CD4-positive, CD25-positive, alpha-beta regulatory T cell (primary cell): ENCODE measurements at regions not wholly inside any gene's neighbourhood (a gene's known extent, or its start where the extent isn't known, plus 50 kb on each side); places are given as distances from the start of the nearest gene placed in this dataset.
"Not testable (repeated sequence)": the region's sequence is repeated elsewhere in the genome, so short reads cannot be mapped to it uniquely, and the experiment has no call there.

Source experiments
- ATAC-seq, 2 donors: fragments of 150-1000 bp; cut with Tn5 transposase; one replicate each; pipeline ENCODE4 v1.10.0; 2021; ENCODE audit warnings: low read depth in 2 of 2, moderate number of reproducible peaks in 2 of 2, moderate library complexity in 1 of 2
- DNase-seq, 3 donors: peaks; one replicate each; pipeline versions ENCODE4 v3.0.0 to v3.0.0-alpha.2; 2012 to 2022; ENCODE audit warnings: mixed read lengths in 1 of 3
- H3K27ac ChIP-seq: one replicate; pipeline ENCODE4 v1.7.0; 2013; ENCODE audit warnings: mild to moderate bottlenecking, low read length; ENCODE audit not compliant: insufficient read depth, poor library complexity, severe bottlenecking
- H3K27me3 ChIP-seq: one replicate; pipeline ENCODE4 v1.7.0; 2013; ENCODE audit warnings: low read length; ENCODE audit not compliant: control insufficient read depth, insufficient read depth
- H3K36me3 ChIP-seq: one replicate; pipeline ENCODE4 v1.7.0; 2013; ENCODE audit warnings: mild to moderate bottlenecking, low read length, moderate library complexity; ENCODE audit not compliant: control insufficient read depth, insufficient read depth
- H3K4me1 ChIP-seq: 2 replicates; pipeline ENCODE4 v1.7.0; 2013; ENCODE audit warnings: mild to moderate bottlenecking, low read length; ENCODE audit not compliant: insufficient read depth, control insufficient read depth, poor library complexity, severe bottlenecking
- H3K4me3 ChIP-seq: one replicate; pipeline ENCODE4 v1.7.0; 2013; ENCODE audit warnings: low read depth, mild to moderate bottlenecking, low read length, moderate library complexity
- H3K9me3 ChIP-seq, 2 experiments: 1 replicate in 1 of 2; 2 replicates in 1 of 2; pipeline ENCODE4 v1.7.0; 2013; ENCODE audit warnings: low read length in 2 of 2, mild to moderate bottlenecking in 1 of 2, moderate library complexity in 1 of 2; ENCODE audit not compliant: control insufficient read depth in 2 of 2
- H3K27ac Mint-ChIP-seq, 3 donors: one replicate each; pipeline ENCODE4 v1.8.0; 2020 to 2022; ENCODE audit warnings: mild to moderate bottlenecking in 3 of 3, mixed read lengths in 3 of 3, moderate library complexity in 2 of 3
- H3K27me3 Mint-ChIP-seq: one replicate; pipeline ENCODE4 v1.8.0; 2022; ENCODE audit warnings: mild to moderate bottlenecking, mixed read lengths
- H3K36me3 Mint-ChIP-seq: one replicate; pipeline ENCODE4 v1.8.0; 2020; ENCODE audit warnings: mixed read lengths
- H3K4me1 Mint-ChIP-seq, 4 donors: one replicate each; pipeline ENCODE4 v1.8.0; 2020 to 2022; ENCODE audit warnings: mixed read lengths in 4 of 4, mild to moderate bottlenecking in 1 of 4
- H3K4me3 Mint-ChIP-seq, 4 donors: one replicate each; pipeline ENCODE4 v1.8.0; 2020 to 2022; ENCODE audit warnings: mild to moderate bottlenecking in 4 of 4, mixed read lengths in 4 of 4, moderate library complexity in 3 of 4
- H3K9me3 Mint-ChIP-seq, 7 donors: one replicate each; pipeline ENCODE4 v1.8.0; 2020 to 2022; ENCODE audit warnings: mixed read lengths in 7 of 7, mild to moderate bottlenecking in 3 of 7, moderate library complexity in 2 of 7

- ATAC-seq (no peak), DNase-seq (no peak)
- Mint-ChIP-seq H3K4me1 (no peaks in the 10 kb centered on the region), H3K9me3 (peaks cover 0 to 6% (median 0%) of the 10 kb centered on the region in 7 donors), H3K27me3 (no peaks in the 10 kb centered on the region), H3K27ac (no peak overlapping the region), H3K4me3 (no peak overlapping the region), H3K36me3 (no peaks in the 10 kb centered on the region)
- Histone ChIP-seq H3K27me3 (no peaks in the 10 kb centered on the region), H3K36me3 (no peaks in the 10 kb centered on the region), H3K4me3 (no peak overlapping the region), H3K27ac (no peak overlapping the region), H3K4me1 (no peaks in the 10 kb centered on the region), H3K9me3 (no peaks in the 10 kb centered on the region)
Observed at GRCh38 chr1:221279146-221279545, 399.9 kb downstream of the HLX start.

- Mint-ChIP-seq H3K36me3 (no peaks in the 10 kb centered on the region), H3K4me1 (no peaks in the 10 kb centered on the region), H3K9me3 (peaks cover 0 to 6% (median 0%) of the 10 kb centered on the region in 7 donors), H3K4me3 (no peak overlapping the region), H3K27ac (no peak overlapping the region), H3K27me3 (no peaks in the 10 kb centered on the region)
- Histone ChIP-seq H3K27me3 (no peaks in the 10 kb centered on the region), H3K36me3 (no peaks in the 10 kb centered on the region), H3K9me3 (no peaks in the 10 kb centered on the region), H3K4me3 (no peak overlapping the region), H3K27ac (no peak overlapping the region), H3K4me1 (no peaks in the 10 kb centered on the region)
- ATAC-seq (no peak), DNase-seq (no peak)
Observed at GRCh38 chr1:221283532-221283931, 404.3 kb downstream of the HLX start.

GRCh38 chr1:221284028-221284427, 404.8 kb downstream of the HLX start:
- H3K4me1 ChIP-seq = no peaks in the 10 kb centered on the region
- H3K36me3 Mint-ChIP-seq = no peaks in the 10 kb centered on the region
- no peaks in the 10 kb centered on the region for H3K9me3 ChIP-seq
- peaks cover 0 to 6% (median 0%) of the 10 kb centered on the region in 7 donors for H3K9me3 Mint-ChIP-seq
- DNase-seq (no peak), ATAC-seq (no peak)
- H3K27me3 ChIP-seq = no peaks in the 10 kb centered on the region
- H3K27ac Mint-ChIP-seq = no peak overlapping the region
- no peaks in the 10 kb centered on the region for H3K27me3 Mint-ChIP-seq
- H3K4me3 Mint-ChIP-seq = no peak overlapping the region
- no peak overlapping the region for H3K4me3 ChIP-seq
- H3K36me3 ChIP-seq = no peaks in the 10 kb centered on the region
- no peak overlapping the region for H3K27ac ChIP-seq
- H3K4me1 Mint-ChIP-seq = no peaks in the 10 kb centered on the region

GRCh38 chr1:221284991-221285390, 405.7 kb downstream of the HLX start:
- not testable (repeated sequence) for H3K4me1 Mint-ChIP-seq

GRCh38 chr1:221285458-221286210, 406.4 kb downstream of the HLX start:
- not testable (repeated sequence) for H3K27me3 ChIP-seq, H3K9me3 Mint-ChIP-seq, H3K36me3 Mint-ChIP-seq, H3K4me3 ChIP-seq, H3K27ac Mint-ChIP-seq, H3K4me3 Mint-ChIP-seq, DNase-seq, H3K4me1 Mint-ChIP-seq, H3K36me3 ChIP-seq, H3K4me1 ChIP-seq, H3K27ac ChIP-seq, H3K27me3 Mint-ChIP-seq, ATAC-seq, H3K9me3 ChIP-seq

More at GRCh38 chr1:221284991-221285390, 405.7 kb downstream of the HLX start:
- H3K9me3 ChIP-seq, H3K27me3 ChIP-seq, H3K36me3 ChIP-seq, H3K4me3 Mint-ChIP-seq, H3K27ac ChIP-seq, H3K4me3 ChIP-seq, DNase-seq, H3K27ac Mint-ChIP-seq, H3K36me3 Mint-ChIP-seq, ATAC-seq, H3K4me1 ChIP-seq, H3K27me3 Mint-ChIP-seq, H3K9me3 Mint-ChIP-seq: not testable (repeated sequence)

GRCh38 chr1:221286399-221286798, 407.2 kb downstream of the HLX start:
- Histone ChIP-seq H3K9me3 (no peaks in the 10 kb centered on the region), H3K27me3 (no peaks in the 10 kb centered on the region), H3K4me3 (no peak overlapping the region), H3K36me3 (no peaks in the 10 kb centered on the region), H3K27ac (no peak overlapping the region), H3K4me1 (no peaks in the 10 kb centered on the region)
- no peaks in the 10 kb centered on the region for H3K36me3 Mint-ChIP-seq
- H3K4me3 Mint-ChIP-seq = no peak overlapping the region
- no peaks in the 10 kb centered on the region for H3K4me1 Mint-ChIP-seq
- DNase-seq (no peak), ATAC-seq (no peak)
- no peaks in the 10 kb centered on the region for H3K27me3 Mint-ChIP-seq
- peaks cover 0 to 6% (median 0%) of the 10 kb centered on the region in 7 donors for H3K9me3 Mint-ChIP-seq
- no peak overlapping the region for H3K27ac Mint-ChIP-seq

GRCh38 chr1:221289103-221289502, 409.9 kb downstream of the HLX start:
- ATAC-seq (no peak), DNase-seq (no peak)
- no peaks in the 10 kb centered on the region for H3K4me1 Mint-ChIP-seq
- H3K4me3 Mint-ChIP-seq = no peak overlapping the region
- no peaks in the 10 kb centered on the region for H3K9me3 Mint-ChIP-seq
- Histone ChIP-seq H3K27me3 (no peaks in the 10 kb centered on the region), H3K9me3 (no peaks in the 10 kb centered on the region), H3K4me3 (no peak overlapping the region), H3K27ac (no peak overlapping the region), H3K36me3 (no peaks in the 10 kb centered on the region), H3K4me1 (no peaks in the 10 kb centered on the region)
- no peak overlapping the region for H3K27ac Mint-ChIP-seq
- H3K27me3 Mint-ChIP-seq = no peaks in the 10 kb centered on the region
- H3K36me3 Mint-ChIP-seq = no peaks in the 10 kb centered on the region

GRCh38 chr1:221290669-221291068, 411.4 kb downstream of the HLX start:
- no peak overlapping the region for H3K27ac Mint-ChIP-seq
- no peaks in the 10 kb centered on the region for H3K4me1 Mint-ChIP-seq
- H3K4me3 Mint-ChIP-seq = no peak overlapping the region
- H3K4me1 ChIP-seq = no peaks in the 10 kb centered on the region
- no peaks in the 10 kb centered on the region for H3K36me3 Mint-ChIP-seq
- no peak for DNase-seq
- ATAC-seq = no peak
- H3K4me3 ChIP-seq = no peak overlapping the region
- H3K9me3 ChIP-seq = no peaks in the 10 kb centered on the region
- no peaks in the 10 kb centered on the region for H3K36me3 ChIP-seq
- H3K27me3 Mint-ChIP-seq = no peaks in the 10 kb centered on the region
- H3K9me3 Mint-ChIP-seq = no peaks in the 10 kb centered on the region
- H3K27me3 ChIP-seq = no peaks in the 10 kb centered on the region
- no peak overlapping the region for H3K27ac ChIP-seq
